ENCODE measurements at regions not wholly inside any gene's neighbourhood (a gene's known extent, or its start where the extent isn't known, plus 50 kb on each side); places are given as distances from the start of the nearest gene placed in this dataset.

DNA sequence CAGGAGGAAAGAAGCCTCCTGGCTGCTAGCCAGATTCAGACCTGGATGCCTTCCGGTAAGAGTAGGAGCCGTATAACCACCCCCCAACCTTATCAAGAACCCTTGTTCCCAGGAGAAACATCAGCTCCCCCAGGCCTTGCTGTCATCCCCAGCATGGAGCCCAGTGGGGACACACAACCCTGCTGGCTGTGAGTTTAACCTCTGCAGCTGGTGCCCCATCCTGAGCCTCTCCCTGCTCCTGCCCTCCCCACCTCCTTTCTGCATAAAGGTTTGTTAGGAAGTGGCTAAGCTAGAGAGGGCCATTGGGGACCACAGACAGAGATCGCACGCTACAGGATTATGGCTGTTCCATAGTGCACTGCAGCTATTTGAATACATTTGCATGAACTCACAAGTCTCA lies 55.5 kb upstream of the RPL38 start (continued):
- TF ChIP-seq, protein P1, sequence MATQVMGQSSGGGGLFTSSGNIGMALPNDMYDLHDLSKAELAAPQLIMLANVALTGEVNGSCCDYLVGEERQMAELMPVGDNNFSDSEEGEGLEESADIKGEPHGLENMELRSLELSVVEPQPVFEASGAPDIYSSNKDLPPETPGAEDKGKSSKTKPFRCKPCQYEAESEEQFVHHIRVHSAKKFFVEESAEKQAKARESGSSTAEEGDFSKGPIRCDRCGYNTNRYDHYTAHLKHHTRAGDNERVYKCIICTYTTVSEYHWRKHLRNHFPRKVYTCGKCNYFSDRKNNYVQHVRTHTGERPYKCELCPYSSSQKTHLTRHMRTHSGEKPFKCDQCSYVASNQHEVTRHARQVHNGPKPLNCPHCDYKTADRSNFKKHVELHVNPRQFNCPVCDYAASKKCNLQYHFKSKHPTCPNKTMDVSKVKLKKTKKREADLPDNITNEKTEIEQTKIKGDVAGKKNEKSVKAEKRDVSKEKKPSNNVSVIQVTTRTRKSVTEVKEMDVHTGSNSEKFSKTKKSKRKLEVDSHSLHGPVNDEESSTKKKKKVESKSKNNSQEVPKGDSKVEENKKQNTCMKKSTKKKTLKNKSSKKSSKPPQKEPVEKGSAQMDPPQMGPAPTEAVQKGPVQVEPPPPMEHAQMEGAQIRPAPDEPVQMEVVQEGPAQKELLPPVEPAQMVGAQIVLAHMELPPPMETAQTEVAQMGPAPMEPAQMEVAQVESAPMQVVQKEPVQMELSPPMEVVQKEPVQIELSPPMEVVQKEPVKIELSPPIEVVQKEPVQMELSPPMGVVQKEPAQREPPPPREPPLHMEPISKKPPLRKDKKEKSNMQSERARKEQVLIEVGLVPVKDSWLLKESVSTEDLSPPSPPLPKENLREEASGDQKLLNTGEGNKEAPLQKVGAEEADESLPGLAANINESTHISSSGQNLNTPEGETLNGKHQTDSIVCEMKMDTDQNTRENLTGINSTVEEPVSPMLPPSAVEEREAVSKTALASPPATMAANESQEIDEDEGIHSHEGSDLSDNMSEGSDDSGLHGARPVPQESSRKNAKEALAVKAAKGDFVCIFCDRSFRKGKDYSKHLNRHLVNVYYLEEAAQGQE (IDR thresholded peaks at IDR 0.05; ENCODE audit: low read depth), result no peak
- no peak for TF ChIP-seq JUND (IDR thresholded peaks at IDR 0.05)
- TF ChIP-seq POLR2AphosphoS5 (IDR thresholded peaks at IDR 0.05; ENCODE audit: low read depth, low read length), result no peak
- no peak for TF ChIP-seq CEBPB (IDR thresholded peaks at IDR 0.05; ENCODE audit: low read depth)
- TF ChIP-seq YY1 (IDR thresholded peaks at IDR 0.05; ENCODE audit: extremely low read depth, insufficient replicate concordance, low read depth, low read length), result no peak

DNA sequence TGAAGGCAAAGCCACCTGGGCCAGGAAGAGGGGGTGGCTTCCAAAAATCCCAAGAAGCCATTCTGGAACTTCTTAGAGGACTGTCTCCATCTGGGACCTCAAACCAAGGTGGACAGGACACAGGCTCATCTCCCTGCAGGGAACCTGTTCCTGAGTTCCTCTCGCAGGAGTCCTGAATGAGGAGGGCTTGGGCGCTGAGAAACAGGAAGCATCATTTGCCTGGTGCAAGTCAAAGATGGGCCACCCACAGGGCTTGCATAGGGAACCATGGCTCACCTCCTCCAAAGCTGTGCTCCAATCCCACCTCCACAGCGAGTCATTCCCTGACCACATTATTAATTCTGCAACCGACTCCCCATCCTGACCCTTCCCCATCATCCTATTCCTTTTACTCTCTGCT lies 55.0 kb upstream of the RPL38 start:
- Histone ChIP-seq H2AFZ (ENCODE audit: low read depth, low read length, poor library complexity, severe bottlenecking) (no peak overlapping the region), H3K9ac (ENCODE audit: low read length) (no peak overlapping the region), H3K27me3 (ENCODE audit: insufficient read depth, low read length) (peaks cover 3% of the 10 kb centered on the region; the same call in 1 of the 2 replicates), H3K36me3 (ENCODE audit: control insufficient read depth in 1 of 2, insufficient read depth in 2 of 2, low read length in 2 of 2) (no peaks in the 10 kb centered on the region), H3K4me3 (replicated peaks in 1 of 2; ENCODE audit: low read depth in 1 of 2, low read length in 2 of 2) (no peak overlapping the region), H3K4me1 (ENCODE audit: control insufficient read depth in 1 of 2, insufficient read depth in 2 of 2, low read length in 2 of 2) (peaks cover 10 to 19% of the 10 kb centered on the region in 2 experiments), H3K79me2 (ENCODE audit: insufficient read depth, low read length) (no peaks in the 10 kb centered on the region), H3K27ac (ENCODE audit: low read depth, low read length) (no peak overlapping the region), H4K20me1 (ENCODE audit: insufficient read depth) (no peaks in the 10 kb centered on the region), H3K9me2 (ENCODE audit: insufficient read depth) (no peaks in the 10 kb centered on the region), H3K9me3 (ENCODE audit: control insufficient read depth in 1 of 2, insufficient read depth in 1 of 2, low read depth in 1 of 2, low read length in 2 of 2) (peaks cover 0 to 5% of the 10 kb centered on the region in 2 experiments; a peak in 1 of 4 replicates), H3K4me2 (ENCODE audit: low read length) (no peak overlapping the region)
- no peak for DNase-seq (ENCODE audit: low read depth, low spot score)
- ChIA-PET CTCF (no interaction called here), RAD21 (ENCODE audit: low non-redundant PET in 1 of 2, low total read pairs in 2 of 2, uncharacterized antibody in 2 of 2, unreplicated experiment in 2 of 2) (no interaction called here), POLR2A (no interaction called here)
- no peak for ATAC-seq
- no TSS peak for BruUV-seq (replicated peaks)
- intact Hi-C loops (cut with micrococcal nuclease), result no loop called here
- TF ChIP-seq YY1 (IDR thresholded peaks at IDR 0.05; ENCODE audit: extremely low read depth, insufficient replicate concordance, low read depth, low read length) (no peak), TCF7L2 (IDR thresholded peaks at IDR 0.05; ENCODE audit: borderline replicate concordance, extremely low read depth, insufficient read depth, insufficient read length) (no peak), POLR2A (IDR thresholded peaks at IDR 0.05; ENCODE audit: borderline replicate concordance, extremely low read depth, insufficient read depth, insufficient read length) (no peak), ZNF274 (IDR thresholded peaks at IDR 0.05; ENCODE audit: low read depth, low read length) (no peak), CEBPB (IDR thresholded peaks at IDR 0.05; ENCODE audit: low read depth) (no peak), EGR1 (IDR thresholded peaks at IDR 0.05; ENCODE audit: low read depth) (no peak), SIN3A (IDR thresholded peaks at IDR 0.05; ENCODE audit: low read depth) (no peak), JUND (IDR thresholded peaks at IDR 0.05) (no peak), FOSL1 (IDR thresholded peaks at IDR 0.05; ENCODE audit: low read depth) (no peak), CBX3 (IDR thresholded peaks at IDR 0.05; ENCODE audit: low read depth) (no peak), SP1 (IDR thresholded peaks at IDR 0.05; ENCODE audit: low read depth) (no peak)
- TF ChIP-seq, protein P2, sequence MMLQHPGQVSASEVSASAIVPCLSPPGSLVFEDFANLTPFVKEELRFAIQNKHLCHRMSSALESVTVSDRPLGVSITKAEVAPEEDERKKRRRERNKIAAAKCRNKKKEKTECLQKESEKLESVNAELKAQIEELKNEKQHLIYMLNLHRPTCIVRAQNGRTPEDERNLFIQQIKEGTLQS (IDR thresholded peaks at IDR 0.05), result no peak
- TF ChIP-seq, protein P1 (IDR thresholded peaks at IDR 0.05; ENCODE audit: low read depth), result no peak
- TF ChIP-seq, protein P3, sequence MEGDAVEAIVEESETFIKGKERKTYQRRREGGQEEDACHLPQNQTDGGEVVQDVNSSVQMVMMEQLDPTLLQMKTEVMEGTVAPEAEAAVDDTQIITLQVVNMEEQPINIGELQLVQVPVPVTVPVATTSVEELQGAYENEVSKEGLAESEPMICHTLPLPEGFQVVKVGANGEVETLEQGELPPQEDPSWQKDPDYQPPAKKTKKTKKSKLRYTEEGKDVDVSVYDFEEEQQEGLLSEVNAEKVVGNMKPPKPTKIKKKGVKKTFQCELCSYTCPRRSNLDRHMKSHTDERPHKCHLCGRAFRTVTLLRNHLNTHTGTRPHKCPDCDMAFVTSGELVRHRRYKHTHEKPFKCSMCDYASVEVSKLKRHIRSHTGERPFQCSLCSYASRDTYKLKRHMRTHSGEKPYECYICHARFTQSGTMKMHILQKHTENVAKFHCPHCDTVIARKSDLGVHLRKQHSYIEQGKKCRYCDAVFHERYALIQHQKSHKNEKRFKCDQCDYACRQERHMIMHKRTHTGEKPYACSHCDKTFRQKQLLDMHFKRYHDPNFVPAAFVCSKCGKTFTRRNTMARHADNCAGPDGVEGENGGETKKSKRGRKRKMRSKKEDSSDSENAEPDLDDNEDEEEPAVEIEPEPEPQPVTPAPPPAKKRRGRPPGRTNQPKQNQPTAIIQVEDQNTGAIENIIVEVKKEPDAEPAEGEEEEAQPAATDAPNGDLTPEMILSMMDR (IDR thresholded peaks at IDR 0.05 in 2 of 3, conservative IDR thresholded peaks at IDR 0.05 in 1 of 3; ENCODE audit: borderline replicate concordance in 1 of 3, insufficient read depth in 1 of 3, low read depth in 2 of 3, low read length in 2 of 3), result no peak

Data from HCT116 (cell line).